A549 (cell line): ENCODE measurements at regions not wholly inside any gene's neighbourhood (a gene's known extent, or its start where the extent isn't known, plus 50 kb on each side); places are given as distances from the start of the nearest gene placed in this dataset.

Source experiments
- ATAC-seq, 2 experiments: fragments of 200-7000 bp in 1 of 2; fragments of >200 bp in 1 of 2; cut with Nextera tagmentation in 1 of 2; cut with Tn5 transposase in 1 of 2; 3 replicates each; pipeline versions ENCODE4 v1.8.0 to v1.9.1; 2018 to 2020; ENCODE audit warnings: mild to moderate bottlenecking in 1 of 2, moderate library complexity in 1 of 2
- CTCF ChIA-PET: fragments of 300-600 bp; sonication (Branson Sonifier 250); formaldehyde crosslinking; extraction: SDS; loops from one replicate; lab custom pipeline; 2021; ENCODE audit warnings: antibody characterized with exemption, inconsistent platforms; lab: Yijun Ruan, JAX
- POLR2A ChIA-PET: fragments of 350-600 bp; formaldehyde crosslinking; extraction: SDS; loops from one replicate; lab custom pipeline; 2021; ENCODE audit warnings: antibody characterized with exemption, inconsistent platforms; lab: Yijun Ruan, JAX
- DNase-seq, 2 experiments: peaks; one replicate each; pipeline versions ENCODE4 v3.0.0 to v3.0.0-alpha.2; 2011 to 2016; ENCODE audit warnings: low read depth in 1 of 2, low spot score in 1 of 2
- FAIRE-seq: peaks from 2 replicates; lab custom pipeline; 2011; peaks lifted over from hg19 to GRCh38; lab: Jason Lieb, UNC
- H3K27ac ChIP-seq, 2 experiments: fragments of >200 bp; sonication (Bioruptor Twin); formaldehyde crosslinking; 3 replicates each; pipeline ENCODE4 v1.5.1; 2016 to 2017
- H3K4me1 ChIP-seq: fragments of >200 bp; sonication (Bioruptor Twin); formaldehyde crosslinking; 3 replicates; pipeline ENCODE4 v1.6.1; 2016
- H3K4me2 ChIP-seq: fragments of >200 bp; sonication (Bioruptor Twin); formaldehyde crosslinking; 3 replicates; pipeline ENCODE4 v1.6.1; 2016
- H3K4me3 ChIP-seq: fragments of >200 bp; sonication (Bioruptor Twin); formaldehyde crosslinking; 3 replicates; pipeline ENCODE4 v1.5.1; 2016
- H3K9me3 ChIP-seq: fragments of >200 bp; sonication (Bioruptor Twin); formaldehyde crosslinking; 3 replicates; pipeline ENCODE4 v1.6.1; 2016
- CBX2 ChIP-seq: fragments of 200-600 bp; sonication (generic); IDR thresholded peaks from 2 replicates; pipeline ENCODE4 v1.6.1; 2016; ENCODE audit warnings: low read depth, mild to moderate bottlenecking, borderline replicate concordance
- CBX8 ChIP-seq: fragments of 200-600 bp; sonication (generic); IDR thresholded peaks from 2 replicates; pipeline ENCODE4 v1.6.1; 2016
- CEBPB ChIP-seq, 2 experiments: fragments of >200 bp in 1 of 2; sonication (Bioruptor Twin) in 1 of 2; formaldehyde crosslinking in 1 of 2; IDR thresholded peaks; 2 replicates each; pipeline ENCODE4 v1.6.1; 2012 to 2016
- CHD2 ChIP-seq: fragments of 150-350 bp; IDR thresholded peaks from 2 replicates; pipeline ENCODE4 v1.6.1; 2014; ENCODE audit warnings: low read length; ENCODE audit not compliant: partially characterized antibody
- EHMT2 ChIP-seq: fragments of 200-600 bp; sonication (generic); IDR thresholded peaks from 2 replicates; pipeline ENCODE4 v1.6.1; 2016; ENCODE audit warnings: antibody characterized with exemption, low read depth, mild to moderate bottlenecking, moderate library complexity
- HMGXB4 ChIP-seq: fragments of 250-450 bp; sonication (Bioruptor Pico); IDR thresholded peaks from 2 replicates; pipeline ENCODE4 v1.5.0; 2021; ENCODE audit warnings: mild to moderate bottlenecking, moderate library complexity, borderline replicate concordance
- HOXA7 ChIP-seq: fragments of 250-450 bp; sonication (Bioruptor Pico); IDR thresholded peaks from 2 replicates; pipeline ENCODE4 v1.5.0; 2020; ENCODE audit warnings: mild to moderate bottlenecking, moderate library complexity
- HOXB5 ChIP-seq: fragments of 250-450 bp; sonication (Bioruptor Pico); IDR thresholded peaks from 2 replicates; pipeline ENCODE4 v1.5.0; 2020; ENCODE audit warnings: mild to moderate bottlenecking, moderate library complexity
- JUN ChIP-seq, 2 experiments: fragments of >200 bp; sonication (Bioruptor Twin); formaldehyde crosslinking; IDR thresholded peaks; 2 replicates in 1 of 2; 3 replicates in 1 of 2; pipeline ENCODE4 v1.6.1; 2016 to 2017
- MAFK ChIP-seq: fragments of 450-650 bp; IDR thresholded peaks from 2 replicates; pipeline ENCODE4 v1.6.1; 2014; ENCODE audit not compliant: partially characterized antibody
- POLR2A ChIP-seq: IDR thresholded peaks from 2 replicates; pipeline ENCODE4 v1.6.1; 2012; ENCODE audit warnings: mild to moderate bottlenecking, low read length
- RARB ChIP-seq: fragments of 250-450 bp; sonication (Bioruptor Pico); IDR thresholded peaks from 2 replicates; pipeline ENCODE4 v1.8.0; 2021; ENCODE audit warnings: mild to moderate bottlenecking, moderate library complexity
- RCOR1 ChIP-seq: fragments of 150-350 bp; IDR thresholded peaks from 2 replicates; pipeline ENCODE4 v1.6.1; 2014; ENCODE audit warnings: antibody characterized with exemption, low read length, low read depth
- REST ChIP-seq: fragments of 200-600 bp; sonication (generic); IDR thresholded peaks from 2 replicates; pipeline ENCODE4 v1.6.1; 2016; ENCODE audit warnings: antibody characterized with exemption, mild to moderate bottlenecking, moderate library complexity
- TFCP2L1 ChIP-seq: fragments of 250-450 bp; sonication (Bioruptor Pico); IDR thresholded peaks from 2 replicates; pipeline ENCODE4 v1.5.0; 2021; ENCODE audit warnings: mild to moderate bottlenecking
- ZC3H11A ChIP-seq: fragments of 450-650 bp; IDR thresholded peaks from 2 replicates; pipeline ENCODE4 v1.6.1; 2014; ENCODE audit warnings: antibody characterized with exemption, mild to moderate bottlenecking
- ZNF302 ChIP-seq: fragments of 250-450 bp; sonication (Bioruptor Pico); IDR thresholded peaks from 2 replicates; pipeline ENCODE4 v1.9.0; 2021; ENCODE audit warnings: inconsistent platforms, mild to moderate bottlenecking, moderate library complexity
- ZSCAN20 ChIP-seq: fragments of 250-450 bp; sonication (Bioruptor Pico); IDR thresholded peaks from 2 replicates; pipeline ENCODE4 v1.8.0; 2022; ENCODE audit warnings: mild to moderate bottlenecking, moderate library complexity
- WGBS: methylation state at CpG from one replicate; pipeline ENCODE4 v1.1.6; 2017; ENCODE audit errors: missing lambda C conversion rate; 5-methylcytosine and 5-hydroxymethylcytosine counted together
- TF ChIP-seq, protein P1 (sequence below): fragments of >200 bp; sonication (Bioruptor Twin); formaldehyde crosslinking; IDR thresholded peaks from 2 replicates; pipeline ENCODE4 v1.6.1; 2016
- TF ChIP-seq, protein P2 (sequence below): fragments of 450-650 bp; IDR thresholded peaks from 2 replicates; pipeline ENCODE4 v1.6.1; 2014; ENCODE audit warnings: antibody characterized with exemption
- TF ChIP-seq, protein P3 (sequence below): IDR thresholded peaks from 2 replicates; pipeline ENCODE4 v1.6.1; 2012; ENCODE audit warnings: low read depth, borderline replicate concordance

DNA sequence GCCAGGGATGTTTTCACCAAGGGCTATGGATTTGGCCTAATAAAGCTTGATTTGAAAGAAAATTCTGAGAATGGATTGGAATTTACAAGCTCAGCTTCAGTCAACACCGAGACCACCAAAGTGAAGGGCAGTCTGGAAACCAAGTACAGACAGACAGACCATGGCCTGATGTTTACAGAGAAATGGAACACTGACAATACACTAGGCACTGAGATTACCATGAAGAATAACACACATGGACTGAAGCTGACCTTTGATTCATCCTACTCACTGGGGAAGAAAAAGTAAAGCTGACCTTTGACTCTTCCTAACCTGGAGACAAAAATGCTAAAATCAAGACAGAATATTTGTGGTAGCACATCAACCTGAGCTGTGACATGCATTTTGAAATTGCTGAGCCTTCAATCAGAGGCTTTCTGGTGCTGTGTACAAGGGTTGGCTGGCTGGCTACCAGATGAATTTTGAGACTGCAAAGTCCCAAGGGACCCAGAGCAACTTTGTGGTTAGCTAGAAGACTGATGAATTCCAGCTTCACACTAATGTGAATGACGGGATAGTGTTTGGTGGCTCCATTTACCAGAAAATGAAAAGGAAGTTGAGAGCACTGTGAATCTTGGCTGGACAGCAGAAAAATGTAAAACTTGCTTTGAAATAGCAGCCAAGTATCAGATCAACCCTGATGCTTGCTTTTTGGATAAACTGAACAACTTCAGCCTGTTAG is 190.4 kb upstream of the KCTD3 start:
- CTCF ChIA-PET: interaction anchor here (0.5 kb wide), 1 partner anchor 677 kb away, joined by 3 read pairs; no protein-coding TSS in a partner anchor
- no peak overlapping the region for H3K27ac ChIP-seq
- 0% methylated on average over 2 of the region's 2 CpGs for WGBS
- H3K9me3 ChIP-seq: no peaks in the 10 kb centered on the region
- no peaks in the 10 kb centered on the region for H3K4me1 ChIP-seq
- no peak for TF ChIP-seq REST
- TF ChIP-seq, protein P1, sequence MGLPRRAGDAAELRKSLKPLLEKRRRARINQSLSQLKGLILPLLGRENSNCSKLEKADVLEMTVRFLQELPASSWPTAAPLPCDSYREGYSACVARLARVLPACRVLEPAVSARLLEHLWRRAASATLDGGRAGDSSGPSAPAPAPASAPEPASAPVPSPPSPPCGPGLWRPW: no peak
- no peak for TF ChIP-seq CBX2
- TF ChIP-seq HOXB5: no peak
- TF ChIP-seq POLR2A: no peak
- no peak for TF ChIP-seq CEBPB (IDR thresholded peaks at IDR 0.05)
- TF ChIP-seq, protein P2, sequence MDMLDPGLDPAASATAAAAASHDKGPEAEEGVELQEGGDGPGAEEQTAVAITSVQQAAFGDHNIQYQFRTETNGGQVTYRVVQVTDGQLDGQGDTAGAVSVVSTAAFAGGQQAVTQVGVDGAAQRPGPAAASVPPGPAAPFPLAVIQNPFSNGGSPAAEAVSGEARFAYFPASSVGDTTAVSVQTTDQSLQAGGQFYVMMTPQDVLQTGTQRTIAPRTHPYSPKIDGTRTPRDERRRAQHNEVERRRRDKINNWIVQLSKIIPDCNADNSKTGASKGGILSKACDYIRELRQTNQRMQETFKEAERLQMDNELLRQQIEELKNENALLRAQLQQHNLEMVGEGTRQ: no peak
- TF ChIP-seq RARB (CRISPR knock-in tag): no peak
- TF ChIP-seq CBX8: no peak
- TF ChIP-seq ZNF302 (CRISPR knock-in tag): no peak
- no peak for TF ChIP-seq ZC3H11A
- TF ChIP-seq RCOR1: no peak
- TF ChIP-seq, protein P3, sequence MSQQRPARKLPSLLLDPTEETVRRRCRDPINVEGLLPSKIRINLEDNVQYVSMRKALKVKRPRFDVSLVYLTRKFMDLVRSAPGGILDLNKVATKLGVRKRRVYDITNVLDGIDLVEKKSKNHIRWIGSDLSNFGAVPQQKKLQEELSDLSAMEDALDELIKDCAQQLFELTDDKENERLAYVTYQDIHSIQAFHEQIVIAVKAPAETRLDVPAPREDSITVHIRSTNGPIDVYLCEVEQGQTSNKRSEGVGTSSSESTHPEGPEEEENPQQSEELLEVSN: no peak
- no peak overlapping the region for H3K4me3 ChIP-seq
- DNase-seq: no peak
- H3K4me2 ChIP-seq: no peak overlapping the region
- FAIRE-seq: no peak
- no peak for ATAC-seq
- POLR2A ChIA-PET: no interaction called here

DNA sequence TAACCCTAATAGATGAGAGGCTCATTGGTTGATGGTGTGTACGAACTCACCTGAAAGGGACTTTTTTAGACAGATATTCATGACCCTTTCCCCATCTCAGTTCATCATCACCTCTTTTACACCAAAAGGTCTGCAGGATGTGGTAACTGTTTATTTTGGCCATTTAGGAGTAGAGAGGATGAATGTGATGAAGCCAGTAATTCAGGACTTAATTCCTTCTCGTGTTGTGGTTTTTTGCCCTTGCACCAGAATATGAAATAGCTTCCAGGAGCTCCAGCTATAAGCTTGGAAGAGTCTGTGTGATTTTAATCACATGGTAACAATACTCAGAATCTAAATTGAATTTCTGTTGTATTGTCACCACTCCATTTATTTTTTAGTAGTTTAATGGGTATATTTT is 189.4 kb upstream of the KCTD3 start:
- H3K27ac ChIP-seq: no peak overlapping the region
- DNase-seq (no peak), FAIRE-seq (no peak), ATAC-seq (no peak)
- WGBS: 3% methylated on average over 2 of the region's 2 CpGs
- ChIA-PET CTCF (no interaction called here), POLR2A (no interaction called here)
- TF ChIP-seq JUN (IDR thresholded peaks at IDR 0.05) (no peak), ZNF302 (CRISPR knock-in tag) (no peak), ZSCAN20 (CRISPR knock-in tag) (no peak)
- no peaks in the 10 kb centered on the region for H3K9me3 ChIP-seq
- H3K4me1 ChIP-seq: no peaks in the 10 kb centered on the region
- no peak overlapping the region for H3K4me3 ChIP-seq
- H3K4me2 ChIP-seq: no peak overlapping the region

DNA sequence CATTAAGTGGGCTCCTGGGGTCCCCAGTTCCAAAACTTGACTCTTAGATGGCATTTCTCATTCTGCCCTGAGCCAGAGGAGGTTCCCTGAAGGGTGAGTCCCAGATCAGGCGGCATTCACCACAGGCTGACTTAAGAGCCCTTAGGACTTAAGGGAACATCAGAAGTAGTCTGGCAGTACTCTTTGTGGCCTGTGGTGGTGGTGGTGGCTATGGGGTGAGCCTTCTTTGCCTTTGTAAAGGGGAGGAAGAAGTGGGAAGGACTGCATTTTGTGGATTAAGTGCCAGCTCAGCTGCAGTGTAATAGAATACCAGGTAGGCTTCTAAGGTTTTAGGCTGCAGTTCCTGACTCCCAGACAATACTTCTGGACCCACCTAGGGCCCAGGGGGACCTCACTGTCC is 186.5 kb upstream of the KCTD3 start:
- ATAC-seq (no peak), FAIRE-seq (no peak)
- POLR2A ChIA-PET: no interaction called here

More for the DNA sequence above, 186.5 kb upstream of the KCTD3 start:
- CTCF ChIA-PET: no interaction called here
- Histone ChIP-seq H3K4me3 (no peak overlapping the region), H3K27ac (no peak overlapping the region), H3K4me2 (no peak overlapping the region), H3K4me1 (no peaks in the 10 kb centered on the region)
- no peak for DNase-seq
- TF ChIP-seq MAFK (no peak), RARB (CRISPR knock-in tag) (no peak), CHD2 (no peak), HOXA7 (CRISPR knock-in tag) (no peak), EHMT2 (no peak), TFCP2L1 (CRISPR knock-in tag) (no peak), HMGXB4 (CRISPR knock-in tag) (no peak)
- TF ChIP-seq, protein P2: no peak
- TF ChIP-seq, all 56 proteins: peak for 0
- 0% methylated on average over 1 of the region's 1 CpG for WGBS
- H3K9me3 ChIP-seq: no peaks in the 10 kb centered on the region
